Glomerular visceral epithelial cell (primary cell): ENCODE measurements at regions not wholly inside any gene's neighbourhood (a gene's known extent, or its start where the extent isn't known, plus 50 kb on each side); places are given as distances from the start of the nearest gene placed in this dataset.
"Not testable (repeated sequence)": the region's sequence is repeated elsewhere in the genome, so short reads cannot be mapped to it uniquely, and the experiment has no call there.

Source experiments
- DNase-seq: peaks from one replicate; pipeline ENCODE4 v3.0.0-alpha.2; 2016; ENCODE audit errors: extremely low spot score

DNA sequence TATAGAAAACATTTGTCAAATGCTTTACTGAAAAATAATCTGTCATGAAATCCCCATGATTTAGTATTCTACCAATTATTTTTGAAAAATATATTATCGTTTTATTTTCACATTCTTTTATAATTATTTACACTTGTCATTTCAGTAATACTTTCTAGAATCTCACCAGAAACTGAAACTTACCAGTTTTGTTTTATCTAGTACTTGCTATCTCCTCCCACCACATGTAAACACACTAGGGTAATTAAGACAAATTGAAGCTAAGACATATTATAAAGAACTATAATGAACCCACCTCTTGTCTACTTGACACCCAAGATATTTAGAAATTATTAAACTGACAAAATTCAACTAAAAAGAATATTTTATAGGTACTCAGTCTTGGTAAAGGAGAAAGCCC, 51.5 kb upstream of the GRM3 start:
- no peak for DNase-seq

DNA sequence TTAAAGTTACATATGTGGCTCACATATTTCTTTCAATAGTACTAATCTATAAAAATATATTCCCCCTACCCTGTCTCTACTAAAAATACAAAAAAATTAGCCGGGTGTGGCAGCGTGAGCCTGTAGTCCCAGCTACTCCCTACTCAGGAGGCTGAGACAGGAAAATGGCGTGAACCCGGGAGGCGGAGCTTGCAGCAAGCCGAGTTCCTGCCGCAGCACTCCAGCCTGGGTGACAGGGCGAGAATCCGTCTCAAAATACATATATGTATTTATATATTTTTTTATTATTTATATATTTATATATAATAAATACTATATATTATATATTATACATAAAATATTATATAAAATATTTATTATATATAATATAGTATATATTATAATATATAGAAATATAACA, 69.7 kb upstream of the GRM3 start:
- no peak for DNase-seq

DNA sequence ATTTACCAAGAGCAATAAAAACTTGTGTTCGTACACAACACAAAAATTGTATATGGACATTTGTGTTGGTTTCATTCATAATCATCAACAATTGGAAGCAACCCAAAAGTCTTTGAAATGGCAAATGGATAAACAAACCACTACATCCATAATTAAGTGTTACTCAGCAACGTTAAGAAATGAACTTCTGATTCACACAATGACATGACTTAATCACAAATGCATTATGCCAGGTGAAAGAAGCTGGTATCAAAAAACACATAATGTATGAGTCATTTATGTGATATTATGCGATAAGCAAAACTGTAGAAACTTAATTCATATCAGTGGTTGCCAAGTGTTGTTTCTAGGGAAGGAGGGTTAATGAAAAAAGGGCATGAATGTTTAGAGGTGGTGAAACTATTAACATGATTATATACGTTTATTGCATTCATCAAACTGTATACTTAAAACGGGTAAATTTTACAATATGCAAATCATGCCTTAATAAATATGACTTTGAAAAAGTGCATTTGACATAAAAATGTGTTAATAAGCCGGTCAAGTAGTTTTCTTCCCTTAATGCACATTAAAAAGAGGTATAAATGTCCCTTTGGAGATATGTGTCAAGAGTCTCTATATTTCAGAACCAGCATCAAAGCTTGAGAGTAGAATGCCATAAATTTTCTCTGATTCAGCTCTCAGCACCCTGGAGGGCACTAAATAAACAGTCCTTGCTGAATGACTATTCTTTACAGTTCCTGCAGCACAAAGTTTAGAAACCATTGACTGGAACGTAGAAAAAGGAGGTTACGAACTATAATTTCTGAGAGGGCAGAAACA, 84.8 kb upstream of the GRM3 start:
- no peak for DNase-seq

DNA sequence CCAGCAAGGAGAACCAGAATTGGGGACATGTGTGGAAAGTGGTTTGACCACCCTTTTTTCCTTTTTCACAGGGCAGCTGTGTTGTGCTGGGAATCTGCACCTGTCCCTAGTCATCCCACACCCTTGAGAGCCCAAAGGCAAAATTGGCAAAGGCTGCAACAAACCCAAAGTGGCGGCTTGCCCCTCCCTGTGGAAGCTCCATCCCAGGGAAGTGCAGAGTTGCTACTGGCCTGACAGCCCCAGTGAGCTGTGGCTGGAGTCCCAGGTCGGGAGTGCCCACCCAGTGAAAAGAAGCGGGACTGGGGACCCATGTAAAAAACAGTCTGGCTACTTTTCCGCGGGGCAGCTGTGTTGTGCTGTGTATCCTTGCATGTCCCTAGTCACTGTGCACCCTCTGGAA, 109.1 kb upstream of the GRM3 start:
- DNase-seq = no peak

DNA sequence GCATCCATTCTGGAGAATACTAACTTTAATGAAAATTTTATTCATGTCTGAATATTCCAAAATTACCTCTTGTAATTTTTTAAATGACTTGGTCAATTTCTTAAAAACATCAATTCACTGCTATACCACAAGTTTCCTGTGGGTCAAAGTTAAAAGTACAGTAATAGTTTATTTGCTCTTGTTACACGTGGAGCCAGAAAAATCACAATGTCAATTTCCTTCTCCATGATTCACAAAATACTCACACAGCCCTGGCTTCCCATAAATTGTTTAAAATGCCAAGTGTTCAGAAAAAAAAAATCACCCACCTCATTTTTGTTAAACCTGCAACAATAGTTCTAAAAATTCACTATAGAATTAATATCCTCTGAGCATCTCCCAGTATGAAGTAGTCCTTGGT, 139.5 kb upstream of the GRM3 start:
- DNase-seq = no peak

DNA sequence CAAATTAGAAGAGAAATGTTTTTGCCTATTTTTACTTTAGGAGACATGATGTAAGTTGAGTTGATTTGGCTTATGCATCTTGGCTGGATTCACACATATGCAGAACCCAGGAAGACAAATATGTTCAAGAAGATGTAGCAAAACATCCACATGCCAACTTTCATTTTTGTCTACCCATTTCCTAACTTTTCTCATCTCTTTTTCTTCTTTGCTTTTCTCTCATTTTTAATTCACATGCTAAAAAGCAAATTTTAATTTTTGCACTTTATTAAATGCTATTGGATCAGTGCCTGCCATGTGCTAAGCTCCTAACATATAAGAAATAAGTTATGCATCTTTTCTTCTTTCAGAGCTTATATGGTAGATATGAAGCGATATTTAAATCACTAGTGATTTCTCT, 143.7 kb upstream of the GRM3 start:
- DNase-seq = no peak

DNA sequence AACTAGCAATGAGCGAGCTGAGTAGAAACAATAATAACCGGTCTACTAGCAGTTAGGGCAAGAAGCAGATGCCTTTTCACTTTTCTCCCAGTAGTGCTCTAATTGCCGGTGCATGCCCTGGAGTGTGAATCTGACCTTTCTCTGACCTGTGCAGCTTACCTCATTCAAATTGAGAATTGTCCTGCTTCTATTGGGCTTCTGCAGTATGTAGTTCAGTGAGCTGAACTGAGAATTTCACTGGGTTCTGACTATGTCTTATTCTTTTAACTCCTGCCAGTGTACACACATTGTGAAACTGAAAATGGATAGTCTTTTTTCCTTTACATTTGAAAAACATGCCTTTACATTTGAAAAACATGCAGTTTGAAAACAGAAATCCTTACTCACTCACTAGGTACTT, 157.9 kb upstream of the GRM3 start:
- no peak for DNase-seq

DNA sequence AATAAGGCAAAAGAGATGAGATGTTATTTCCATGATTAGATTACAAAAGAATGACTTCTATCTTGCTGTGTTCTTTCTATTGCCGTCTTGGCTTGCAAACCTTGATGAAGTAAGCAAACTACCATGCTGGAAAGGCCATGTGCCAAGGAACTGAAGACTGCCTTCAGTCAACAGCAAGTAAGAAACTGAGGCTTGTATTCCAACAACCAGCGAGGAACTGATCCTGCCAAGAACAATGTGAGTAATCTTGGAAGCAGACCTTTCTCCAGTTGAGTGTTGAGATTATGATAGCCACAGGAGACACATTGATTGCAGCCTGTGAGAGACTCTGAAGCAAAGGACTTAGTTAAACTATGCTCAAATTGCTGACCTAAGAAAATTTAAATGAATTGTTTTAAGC, 164.6 kb upstream of the GRM3 start:
- no peak for DNase-seq

DNA sequence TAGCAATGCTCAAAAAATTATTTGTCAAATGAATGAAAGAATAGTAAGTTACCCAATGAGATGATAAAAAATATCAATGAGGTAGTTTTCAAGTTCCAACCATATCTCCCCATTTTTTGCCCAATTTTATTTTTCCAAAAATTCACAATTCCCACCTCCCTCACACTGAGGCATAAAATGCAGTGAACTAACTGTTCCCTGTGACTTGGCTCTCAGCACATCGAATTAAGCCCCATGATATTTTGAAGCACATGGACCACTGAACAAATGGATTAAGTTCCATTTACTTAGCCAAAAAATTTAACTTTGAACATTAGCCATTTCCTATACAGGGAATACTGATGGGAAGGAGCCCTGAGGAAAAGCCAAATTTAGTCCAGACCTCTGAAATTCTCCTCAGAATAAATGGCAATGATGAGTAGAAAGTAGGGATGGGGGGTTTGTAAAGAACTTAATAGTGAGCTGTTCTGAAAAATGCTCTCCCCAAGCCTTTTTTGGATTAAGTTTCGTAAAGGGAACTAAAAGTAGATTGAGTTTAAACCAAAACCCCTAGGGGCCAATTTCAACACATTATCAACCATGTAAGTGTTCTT, 166.3 kb upstream of the GRM3 start:
- no peak for DNase-seq

DNA sequence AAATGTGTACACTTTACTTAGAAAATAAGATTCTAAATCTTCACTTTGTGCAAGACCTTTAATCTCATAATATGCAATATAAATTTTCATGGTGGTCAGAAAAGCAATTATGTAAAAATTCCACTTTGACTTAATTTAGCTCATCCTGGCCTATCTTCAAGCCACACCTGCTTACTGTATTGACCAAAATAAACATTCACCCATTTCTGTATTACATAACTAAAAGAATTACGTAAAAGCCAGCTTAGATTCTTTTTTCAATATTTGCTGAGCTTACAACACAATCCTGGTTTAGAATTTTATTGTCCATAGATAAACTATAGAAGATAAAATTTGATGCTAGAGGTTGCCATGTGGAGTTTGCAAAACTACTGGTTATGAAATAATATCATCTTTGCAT, 172.9 kb upstream of the GRM3 start:
- no peak for DNase-seq

DNA sequence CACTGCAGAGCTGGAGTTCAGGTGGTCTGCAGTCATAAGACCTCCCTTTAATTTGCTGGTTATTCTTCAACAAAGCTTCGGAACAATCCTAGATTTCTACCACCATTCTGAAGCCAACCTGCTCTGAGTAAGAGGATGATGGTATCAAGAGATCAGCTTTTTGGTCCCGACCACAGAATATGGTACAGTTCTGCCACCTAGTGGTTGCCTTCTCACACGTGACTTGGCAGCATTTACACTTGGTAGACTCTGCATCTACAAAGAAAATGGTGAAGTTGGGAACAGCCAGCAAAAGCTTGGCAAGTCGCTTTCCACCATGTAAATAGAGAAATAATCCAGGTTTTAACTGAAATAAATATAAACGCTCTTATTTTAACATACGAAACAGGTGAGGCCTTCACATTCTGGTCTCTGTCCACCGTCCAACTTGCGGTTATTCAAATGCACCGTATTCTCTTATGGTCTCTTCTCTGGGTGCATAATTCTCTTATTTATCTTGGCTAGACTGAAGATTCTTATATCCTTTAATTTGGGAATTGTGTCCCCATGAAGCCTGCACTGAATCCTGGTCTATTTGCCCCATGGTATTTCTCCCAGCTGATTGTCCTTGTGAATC, 173.9 kb upstream of the GRM3 start:
- DNase-seq = peak; percentile 77

DNA sequence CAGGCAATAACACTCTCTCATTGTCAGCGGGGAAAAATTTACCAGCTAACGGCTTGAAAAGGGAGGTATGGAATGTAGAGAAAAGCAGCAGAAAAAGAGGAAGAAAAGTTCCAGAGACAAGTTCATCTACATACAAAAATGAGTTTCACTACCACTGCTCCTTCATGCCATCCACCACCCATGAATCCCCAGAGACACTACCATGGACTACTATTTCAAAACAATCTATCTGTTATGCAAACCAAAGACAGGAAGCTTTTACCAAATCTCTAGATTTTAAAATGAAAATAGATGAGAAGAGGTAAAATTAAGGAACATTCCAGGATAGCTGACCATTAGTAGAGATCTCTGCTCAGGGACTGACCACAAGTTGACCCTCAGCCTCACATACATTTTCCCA, 189.0 kb upstream of the GRM3 start:
- no peak for DNase-seq

DNA sequence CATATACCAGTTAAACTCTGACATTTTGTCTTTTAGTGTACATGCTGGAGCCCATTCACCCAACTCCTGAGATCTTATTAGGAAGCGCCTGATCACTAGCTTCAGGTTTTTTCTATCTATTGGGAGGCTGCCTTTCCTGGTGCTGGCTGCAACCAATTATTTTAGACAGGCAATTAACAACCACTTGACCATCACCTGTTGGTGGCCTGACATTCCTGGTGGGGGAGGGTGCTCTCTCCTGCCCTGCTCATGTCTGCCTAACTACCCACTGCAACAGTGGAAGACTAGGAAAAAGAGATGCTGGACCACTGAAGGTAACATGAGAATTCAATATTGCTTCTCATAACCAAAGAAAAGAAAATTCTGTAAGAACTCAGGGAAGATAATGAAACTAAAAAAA, 190.3 kb upstream of the GRM3 start:
- no peak for DNase-seq

DNA sequence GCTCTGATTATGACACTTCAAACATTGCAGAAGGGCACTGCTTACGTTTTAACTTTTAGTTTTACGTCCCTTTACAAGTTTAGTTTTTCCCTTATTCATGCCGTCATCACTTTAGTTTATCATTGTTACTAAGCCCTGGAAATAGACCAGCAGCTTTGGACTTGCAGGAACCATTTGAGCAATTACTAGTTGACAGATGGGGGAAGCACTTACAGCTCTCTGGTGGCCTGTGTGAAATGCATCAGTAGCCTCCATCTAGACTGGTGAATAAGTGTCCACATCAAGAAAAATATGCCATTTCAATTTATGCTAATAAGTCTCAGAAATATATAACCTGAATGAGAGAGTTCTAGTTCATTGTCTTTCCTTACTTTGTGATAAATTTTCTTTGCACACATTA, 194.9 kb upstream of the GRM3 start:
- no peak for DNase-seq

DNA sequence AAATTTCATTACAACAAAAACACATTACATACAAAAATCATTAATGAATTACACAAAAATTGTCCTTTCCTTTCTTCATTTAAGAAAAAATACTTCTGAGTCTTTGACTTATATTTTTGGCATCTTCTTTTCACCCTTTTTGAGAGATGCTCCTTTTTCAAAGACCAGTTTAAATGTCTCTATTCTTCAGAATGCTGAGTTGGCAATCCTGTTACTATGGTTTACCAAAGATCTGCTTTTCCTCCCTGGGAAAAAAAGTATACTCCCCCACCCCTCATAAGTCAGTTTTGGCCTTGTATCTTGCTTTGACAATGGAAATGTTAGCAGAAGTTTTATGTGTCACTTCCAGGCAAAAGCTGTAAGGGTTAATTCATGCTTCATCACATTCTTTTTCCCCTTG, 198.4 kb upstream of the GRM3 start:
- DNase-seq = no peak

DNA sequence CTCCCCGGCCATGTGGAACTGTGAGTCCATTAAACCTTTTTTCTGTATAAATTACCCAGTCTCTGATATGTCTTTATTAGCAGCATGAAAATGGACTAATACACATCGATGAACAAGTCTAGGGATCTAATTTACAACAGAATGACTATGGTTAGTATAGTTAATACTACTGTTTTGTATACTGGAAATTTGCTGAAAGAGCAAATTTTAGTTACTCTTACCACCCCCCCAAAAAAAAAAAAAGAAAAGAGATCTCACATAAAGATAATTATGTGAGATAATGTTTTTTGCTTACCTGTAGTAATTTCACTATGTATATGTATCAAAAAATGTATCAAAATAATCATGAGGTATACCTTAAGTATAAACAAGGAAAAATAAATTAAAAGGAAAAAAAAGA, 199.5 kb upstream of the GRM3 start:
- DNase-seq = no peak

DNA sequence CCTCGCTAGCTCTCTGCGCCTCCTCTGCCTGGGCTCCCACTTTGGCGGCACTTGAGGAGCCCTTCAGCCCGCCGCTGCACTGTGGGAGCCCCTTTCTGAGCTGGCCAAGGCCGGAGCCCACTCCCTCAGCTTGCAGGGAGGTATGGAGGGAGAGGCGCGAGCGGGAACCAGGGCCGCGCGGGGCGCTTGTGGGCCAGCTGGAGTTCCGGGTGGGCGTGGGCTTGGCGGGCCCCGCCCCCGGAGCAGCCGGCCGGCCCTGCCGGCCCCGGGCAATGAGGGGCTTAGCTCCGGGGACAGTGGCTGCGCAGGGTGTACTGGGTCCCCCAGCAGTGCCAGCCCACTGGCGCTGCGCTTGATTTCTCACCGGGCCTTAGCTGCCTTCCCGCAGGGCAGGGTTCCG, 203.3 kb upstream of the GRM3 start:
- not testable (repeated sequence) for DNase-seq

DNA sequence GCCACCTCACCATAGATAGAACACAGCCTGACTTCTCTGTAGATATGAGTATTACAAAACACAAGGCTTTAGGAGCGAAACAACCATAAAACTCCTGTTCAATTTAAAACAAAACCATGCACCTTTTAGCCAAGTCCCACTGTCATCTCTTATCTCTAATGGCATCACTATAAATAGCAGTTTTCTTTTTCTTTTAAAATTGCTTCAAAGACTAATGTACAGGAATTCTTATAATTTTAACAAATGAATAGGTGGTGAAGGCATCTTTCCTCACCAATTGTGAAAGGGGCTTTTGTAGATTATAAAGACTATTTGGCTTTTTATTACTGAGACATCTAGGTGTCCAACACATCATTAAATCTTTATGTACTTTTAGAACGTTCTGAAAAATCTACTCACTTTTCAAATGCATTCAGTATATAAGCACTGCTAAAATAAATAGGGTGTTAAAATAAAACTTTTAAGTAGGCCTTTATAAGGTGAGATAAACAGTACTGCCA, 205.7 kb upstream of the GRM3 start:
- DNase-seq = no peak

DNA sequence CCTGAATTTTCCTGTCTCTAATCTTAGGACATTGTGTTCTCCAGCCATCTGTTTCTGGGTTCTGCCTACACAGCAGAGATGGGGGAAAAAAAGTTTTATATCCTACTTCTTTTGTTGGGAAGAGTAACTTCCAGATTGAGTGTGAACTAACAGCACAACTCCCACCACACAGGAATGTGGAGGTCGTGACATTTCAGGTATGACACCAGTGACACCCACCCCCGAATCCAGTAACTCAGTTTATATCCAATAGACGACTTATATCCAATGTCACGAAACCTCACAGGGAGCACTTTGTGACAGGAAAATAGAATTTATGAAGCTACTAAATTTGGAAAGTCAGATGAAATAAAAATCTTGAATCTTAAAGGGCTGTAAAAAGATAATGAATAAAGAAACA, 211.9 kb upstream of the GRM3 start:
- no peak for DNase-seq

DNA sequence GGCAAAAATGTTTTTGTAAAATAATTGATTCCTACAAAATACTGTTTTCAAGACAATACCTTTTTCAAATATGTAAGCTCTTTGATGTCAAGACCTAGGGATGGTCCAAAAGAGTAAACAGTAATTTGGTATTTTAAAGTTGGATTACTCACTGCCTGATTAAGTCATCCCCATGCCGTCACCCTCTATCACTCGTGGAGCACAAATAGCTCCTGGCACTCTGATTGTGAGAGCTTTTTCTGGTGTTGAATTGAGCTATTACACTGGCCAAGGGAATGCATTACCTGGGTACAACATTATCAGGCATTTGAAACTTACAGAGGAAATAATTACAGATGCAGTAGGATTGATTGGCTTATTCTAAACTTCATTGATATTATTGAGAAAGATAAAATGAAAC, 231.9 kb upstream of the GRM3 start:
- peak; percentile 50 for DNase-seq

DNA sequence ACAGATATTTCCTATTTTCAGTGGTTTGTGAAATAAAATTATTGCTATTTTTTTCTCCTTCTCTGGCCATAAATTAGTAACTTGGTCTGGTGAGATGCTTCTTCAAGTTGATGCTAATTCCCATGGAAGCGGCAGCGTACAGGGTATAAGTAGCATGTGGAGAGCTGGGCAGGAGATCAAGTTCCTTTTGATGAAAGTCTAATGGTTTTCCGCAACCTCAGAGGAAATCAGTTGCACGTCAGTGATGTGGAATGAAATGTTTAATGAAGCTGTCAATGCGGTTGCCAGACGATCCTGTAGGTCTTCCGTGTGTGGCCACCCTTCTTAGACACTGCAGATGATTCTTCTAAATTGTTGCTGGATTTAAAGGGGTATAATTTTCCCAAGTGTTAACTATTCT, 236.4 kb upstream of the GRM3 start:
- DNase-seq = peak; percentile 92

DNA sequence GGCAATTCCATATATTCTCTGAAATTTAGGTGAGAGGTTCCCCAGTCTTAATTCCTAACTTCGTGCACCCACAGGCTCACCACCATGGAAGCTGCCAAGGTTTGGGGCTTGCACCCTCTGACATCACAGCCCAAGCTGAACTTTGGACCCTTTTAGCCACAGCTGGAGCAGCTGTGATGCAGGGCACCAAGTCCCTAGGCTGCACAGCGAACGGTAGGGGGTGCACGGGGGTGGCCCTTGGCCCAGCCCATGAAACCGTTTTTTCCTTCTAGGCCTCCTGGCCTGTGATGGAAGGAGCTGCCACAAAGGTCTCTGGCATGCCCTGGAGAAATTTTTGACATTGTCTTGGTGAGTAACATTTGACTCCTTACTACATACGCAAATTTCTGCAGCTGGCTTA, 251.9 kb upstream of the GRM3 start:
- DNase-seq = no peak

DNA sequence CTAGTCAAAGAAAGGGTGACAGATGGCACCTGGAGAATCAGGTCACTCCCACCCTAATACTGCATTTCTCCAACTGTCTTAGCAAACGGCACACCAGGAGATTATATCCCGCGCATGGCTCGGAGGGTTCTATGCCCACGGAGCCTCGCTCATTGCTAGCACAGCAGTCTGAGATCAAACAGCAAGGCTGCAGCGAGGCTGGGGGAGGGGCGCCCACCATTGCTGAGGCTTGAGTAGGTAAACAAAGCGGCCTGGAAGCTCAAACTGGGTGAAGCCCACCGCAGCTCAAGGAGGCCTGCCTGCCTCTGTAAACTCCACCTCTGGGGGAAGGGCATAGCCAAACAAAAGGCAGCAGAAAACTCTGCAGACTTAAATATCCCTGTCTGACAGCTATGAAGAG, 268.1 kb upstream of the GRM3 start:
- DNase-seq = not testable (repeated sequence)
